ENCODE measurements at regions not wholly inside any gene's neighbourhood (a gene's known extent, or its start where the extent isn't known, plus 50 kb on each side); places are given as distances from the start of the nearest gene placed in this dataset.

- TF ChIP-seq CTCF (IDR thresholded peaks at IDR 0.05) (no peak), POLR2AphosphoS5 (IDR thresholded peaks at IDR 0.05; ENCODE audit: low read depth, low read length) (no peak), REST (IDR thresholded peaks at IDR 0.05; ENCODE audit: insufficient read depth in 1 of 2, low read depth in 2 of 2, low read length in 1 of 2) (no peak), SIN3A (IDR thresholded peaks at IDR 0.05; ENCODE audit: borderline replicate concordance, insufficient read depth, low read depth, low read length) (no peak)
Observed at GRCh38 chr15:69652751-69653305, 200.2 kb downstream of the RPLP1 start.
